ENCODE measurements at regions not wholly inside any gene's neighbourhood (a gene's known extent, or its start where the extent isn't known, plus 50 kb on each side); places are given as distances from the start of the nearest gene placed in this dataset.
"Not testable (repeated sequence)": the region's sequence is repeated elsewhere in the genome, so short reads cannot be mapped to it uniquely, and the experiment has no call there.

DNA sequence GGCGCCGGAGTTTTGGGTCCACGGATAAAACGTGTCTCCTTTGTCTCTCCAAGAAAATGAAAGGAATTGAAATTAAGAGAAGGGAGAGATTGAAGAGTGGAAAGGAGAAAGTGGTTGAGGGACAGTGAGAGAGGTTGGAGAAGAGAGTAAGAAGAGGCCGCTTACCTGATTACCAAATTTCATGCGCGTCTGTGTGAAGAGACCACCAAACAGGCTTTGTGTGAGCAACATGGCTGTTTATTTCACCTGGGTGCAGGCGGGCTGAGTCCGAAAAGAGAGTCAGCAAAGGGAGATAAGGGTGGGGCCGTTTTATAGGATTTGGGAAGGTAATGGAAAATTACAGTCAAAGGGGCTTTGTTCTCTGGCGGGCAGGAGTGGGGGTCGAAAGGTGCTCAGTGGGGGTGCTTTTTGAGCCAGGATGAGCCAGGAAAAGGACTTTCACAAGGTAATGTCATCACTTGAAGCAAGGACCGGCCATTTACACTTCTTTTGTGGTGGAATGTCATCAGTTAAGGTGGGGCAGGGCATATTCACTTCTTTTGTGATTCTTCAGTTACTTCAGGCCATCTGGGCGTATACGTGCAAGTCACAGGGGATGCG, 113.0 kb upstream of the CDH11 start:
- TF ChIP-seq, protein P1, sequence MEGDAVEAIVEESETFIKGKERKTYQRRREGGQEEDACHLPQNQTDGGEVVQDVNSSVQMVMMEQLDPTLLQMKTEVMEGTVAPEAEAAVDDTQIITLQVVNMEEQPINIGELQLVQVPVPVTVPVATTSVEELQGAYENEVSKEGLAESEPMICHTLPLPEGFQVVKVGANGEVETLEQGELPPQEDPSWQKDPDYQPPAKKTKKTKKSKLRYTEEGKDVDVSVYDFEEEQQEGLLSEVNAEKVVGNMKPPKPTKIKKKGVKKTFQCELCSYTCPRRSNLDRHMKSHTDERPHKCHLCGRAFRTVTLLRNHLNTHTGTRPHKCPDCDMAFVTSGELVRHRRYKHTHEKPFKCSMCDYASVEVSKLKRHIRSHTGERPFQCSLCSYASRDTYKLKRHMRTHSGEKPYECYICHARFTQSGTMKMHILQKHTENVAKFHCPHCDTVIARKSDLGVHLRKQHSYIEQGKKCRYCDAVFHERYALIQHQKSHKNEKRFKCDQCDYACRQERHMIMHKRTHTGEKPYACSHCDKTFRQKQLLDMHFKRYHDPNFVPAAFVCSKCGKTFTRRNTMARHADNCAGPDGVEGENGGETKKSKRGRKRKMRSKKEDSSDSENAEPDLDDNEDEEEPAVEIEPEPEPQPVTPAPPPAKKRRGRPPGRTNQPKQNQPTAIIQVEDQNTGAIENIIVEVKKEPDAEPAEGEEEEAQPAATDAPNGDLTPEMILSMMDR (IDR thresholded peaks at IDR 0.05), result not testable (repeated sequence)
- not testable (repeated sequence) for TF ChIP-seq POLR2A (IDR thresholded peaks at IDR 0.05)
